ENCODE measurements at regions not wholly inside any gene's neighbourhood (a gene's known extent, or its start where the extent isn't known, plus 50 kb on each side); places are given as distances from the start of the nearest gene placed in this dataset.

- no peak overlapping the region for H3K27ac ChIP-seq
- no peaks in the 10 kb centered on the region for H3K36me3 ChIP-seq
- H3K4me3 ChIP-seq: no peak overlapping the region
- peaks cover 13% of the 10 kb centered on the region for H3K4me1 ChIP-seq
- no peak for TF ChIP-seq Cebpa-rat (IDR thresholded peaks at IDR 0.05)
- no peak overlapping the region for H3K9ac ChIP-seq
- H3K27me3 ChIP-seq: no peaks in the 10 kb centered on the region
- no peak overlapping the region for H3K4me2 ChIP-seq
- no peaks in the 10 kb centered on the region for H3K9me3 ChIP-seq
- no peaks in the 10 kb centered on the region for H4K20me1 ChIP-seq
Measured at GRCh38 chr18:70494524-70494923, 205.7 kb downstream of the SOCS6 start.

- Histone ChIP-seq H3K4me2 (no peak overlapping the region), H3K27ac (no peak overlapping the region), H3K9me3 (no peaks in the 10 kb centered on the region), H3K36me3 (no peaks in the 10 kb centered on the region), H3K4me3 (no peak overlapping the region), H3K27me3 (no peaks in the 10 kb centered on the region), H3K9ac (no peak overlapping the region), H3K4me1 (peaks cover 5% of the 10 kb centered on the region), H4K20me1 (no peaks in the 10 kb centered on the region)
- TF ChIP-seq Cebpa-rat (IDR thresholded peaks at IDR 0.05): no peak
Measured at GRCh38 chr18:70493461-70493860, 204.6 kb downstream of the SOCS6 start.

- Histone ChIP-seq H3K36me3 (no peaks in the 10 kb centered on the region), H3K27ac (no peak overlapping the region), H3K9ac (no peak overlapping the region), H3K4me1 (no peaks in the 10 kb centered on the region), H3K4me3 (no peak overlapping the region), H4K20me1 (no peaks in the 10 kb centered on the region), H3K4me2 (no peak overlapping the region), H3K9me3 (no peaks in the 10 kb centered on the region), H3K27me3 (no peaks in the 10 kb centered on the region)
- TF ChIP-seq Cebpa-rat (IDR thresholded peaks at IDR 0.05): no peak
Measured at GRCh38 chr18:70491734-70492348, 203.0 kb downstream of the SOCS6 start.

DNA sequence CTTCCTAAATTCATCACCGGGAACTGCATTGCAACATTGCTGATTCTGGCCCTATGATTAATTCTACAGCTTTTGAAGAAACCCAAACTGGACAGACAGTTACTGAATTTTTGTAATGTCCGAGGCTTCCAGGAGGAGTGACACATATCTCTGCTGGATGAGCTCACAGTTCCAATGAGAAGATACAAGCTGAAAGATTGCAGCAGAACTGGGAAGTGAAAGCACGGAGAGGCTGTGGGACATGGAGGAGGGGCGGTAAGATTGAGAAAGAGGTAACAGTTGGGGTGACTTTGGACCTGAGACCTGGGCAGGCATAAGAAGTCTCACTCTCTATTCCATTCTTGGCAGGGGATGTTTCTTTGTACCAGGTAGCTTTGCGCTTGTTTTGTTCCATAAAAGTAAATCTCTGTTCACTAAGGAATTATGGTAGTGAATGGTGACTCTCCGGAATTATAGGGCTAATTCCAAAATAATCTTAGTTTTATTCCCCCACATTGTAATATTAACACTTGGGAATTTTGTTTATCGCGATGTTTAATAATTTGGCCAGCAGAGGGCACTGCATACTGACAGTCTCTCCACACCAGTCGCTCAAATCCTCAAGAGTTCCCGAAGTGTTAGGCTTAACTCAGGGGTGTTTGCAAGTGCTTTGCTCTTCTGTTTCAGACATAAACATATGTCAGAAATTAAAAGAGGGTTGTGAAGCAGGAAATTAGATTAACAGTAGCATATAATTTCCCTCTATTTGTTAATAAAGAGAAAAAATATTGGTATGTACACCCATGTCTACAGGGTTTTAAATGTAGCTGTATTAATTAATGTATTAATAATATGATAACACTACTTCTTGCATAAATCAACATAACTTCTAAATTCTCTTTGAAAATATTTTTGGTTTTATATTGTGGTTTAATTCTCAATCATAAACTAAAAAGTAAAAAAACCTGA is 201.4 kb downstream of the SOCS6 start:
- H3K9me3 ChIP-seq: no peaks in the 10 kb centered on the region
- no peak overlapping the region for H3K4me2 ChIP-seq
- no peaks in the 10 kb centered on the region for H3K36me3 ChIP-seq
- H3K4me1 ChIP-seq: no peaks in the 10 kb centered on the region
- H3K4me3 ChIP-seq: no peak overlapping the region
- no peak for TF ChIP-seq Cebpa-rat (IDR thresholded peaks at IDR 0.05)
- H4K20me1 ChIP-seq: no peaks in the 10 kb centered on the region
- H3K27me3 ChIP-seq: no peaks in the 10 kb centered on the region
- H3K9ac ChIP-seq: no peak overlapping the region
- no peak overlapping the region for H3K27ac ChIP-seq

DNA sequence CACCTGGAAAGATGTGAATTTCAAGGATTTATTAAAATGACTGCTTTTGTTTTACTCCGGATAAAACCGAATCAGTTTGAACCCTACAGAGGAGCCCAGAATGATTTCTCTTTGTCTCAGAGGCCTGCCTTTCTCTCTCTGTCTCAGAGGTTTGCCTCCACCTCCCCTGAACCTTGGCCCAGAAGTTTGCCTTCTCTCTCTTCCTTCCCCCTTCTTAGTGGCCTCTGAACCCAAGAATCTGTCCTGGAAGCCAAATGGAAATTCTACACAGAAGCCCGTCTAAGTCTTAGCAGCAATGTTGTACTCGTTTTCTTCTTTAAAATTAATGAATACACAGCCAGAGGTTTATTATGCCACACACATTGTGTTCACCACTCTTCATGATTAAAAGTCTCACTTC is 200.7 kb downstream of the SOCS6 start:
- H3K4me2 ChIP-seq: no peak overlapping the region
- no peak overlapping the region for H3K27ac ChIP-seq
- no peaks in the 10 kb centered on the region for H3K36me3 ChIP-seq
- no peak overlapping the region for H3K9ac ChIP-seq
- H4K20me1 ChIP-seq: no peaks in the 10 kb centered on the region
- H3K27me3 ChIP-seq: no peaks in the 10 kb centered on the region
- no peaks in the 10 kb centered on the region for H3K9me3 ChIP-seq
- H3K4me3 ChIP-seq: no peak overlapping the region
- H3K4me1 ChIP-seq: no peaks in the 10 kb centered on the region
- TF ChIP-seq Cebpa-rat (IDR thresholded peaks at IDR 0.05): no peak

DNA sequence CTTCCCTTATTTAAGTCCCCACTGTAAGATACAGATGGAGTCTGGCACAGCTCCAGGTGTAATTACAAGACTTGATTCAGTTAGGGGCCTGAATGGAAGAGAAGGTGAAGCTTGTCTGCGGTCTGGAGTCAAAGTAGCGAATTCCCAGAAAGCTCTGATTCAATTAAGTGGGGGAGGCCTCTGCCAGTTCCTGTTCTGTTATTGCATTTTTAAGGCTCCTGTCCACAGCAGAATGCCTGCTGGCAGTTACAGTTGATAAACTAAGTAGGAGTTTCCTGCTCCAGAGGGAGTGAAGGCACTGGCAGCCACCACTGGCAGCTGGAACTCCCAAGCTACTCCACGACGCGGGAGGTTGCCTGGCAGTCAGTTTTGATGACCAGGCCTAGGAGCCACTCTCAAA is 181.1 kb downstream of the SOCS6 start:
- TF ChIP-seq Cebpa-rat (IDR thresholded peaks at IDR 0.05): no peak
- H3K4me1 ChIP-seq: no peaks in the 10 kb centered on the region
- no peaks in the 10 kb centered on the region for H3K9me3 ChIP-seq
- no peaks in the 10 kb centered on the region for H3K27me3 ChIP-seq
- H3K36me3 ChIP-seq: no peaks in the 10 kb centered on the region
- no peaks in the 10 kb centered on the region for H4K20me1 ChIP-seq
- no peak overlapping the region for H3K9ac ChIP-seq
- H3K4me2 ChIP-seq: no peak overlapping the region
- H3K4me3 ChIP-seq: no peak overlapping the region
- H3K27ac ChIP-seq: no peak overlapping the region

DNA sequence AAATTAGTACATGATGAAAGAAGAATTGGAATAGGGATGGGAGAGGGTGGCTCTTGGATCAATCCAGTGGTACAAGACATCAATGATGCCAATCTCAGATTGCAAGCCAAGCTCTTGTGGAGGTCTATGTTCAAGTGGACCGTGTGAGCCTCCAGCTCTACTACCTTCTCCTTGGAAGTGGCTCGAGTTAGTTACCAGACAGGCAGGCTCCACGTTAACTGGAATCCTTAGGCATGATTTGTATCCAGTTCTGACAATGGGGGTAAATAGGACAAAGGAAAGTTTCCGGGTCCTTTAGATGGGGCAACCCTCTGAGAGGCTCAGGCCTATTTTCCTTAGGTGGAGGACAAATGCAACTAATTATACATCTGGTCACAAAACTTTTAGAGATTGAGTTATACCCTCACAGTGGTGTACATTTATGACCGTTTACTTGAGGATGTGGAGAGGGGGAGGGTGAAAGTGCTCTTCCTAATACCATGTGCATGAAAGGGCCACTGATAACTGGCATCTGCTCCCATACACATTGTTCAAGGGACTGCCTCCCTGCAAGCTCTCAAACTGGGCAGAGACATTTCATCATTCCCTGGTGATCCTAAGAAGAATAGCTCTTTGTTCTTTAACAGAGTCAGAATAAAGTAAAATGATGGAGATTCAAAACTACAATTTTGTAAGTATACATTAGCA is 180.2 kb downstream of the SOCS6 start:
- no peak for TF ChIP-seq Cebpa-rat (IDR thresholded peaks at IDR 0.05)
- Histone ChIP-seq H3K9ac (no peak overlapping the region), H4K20me1 (no peaks in the 10 kb centered on the region), H3K27ac (no peak overlapping the region), H3K27me3 (no peaks in the 10 kb centered on the region), H3K4me3 (no peak overlapping the region), H3K36me3 (no peaks in the 10 kb centered on the region), H3K4me2 (no peak overlapping the region), H3K4me1 (peaks cover 9% of the 10 kb centered on the region), H3K9me3 (no peaks in the 10 kb centered on the region)

- no peak overlapping the region for H3K9ac ChIP-seq
- H3K27me3 ChIP-seq: no peaks in the 10 kb centered on the region
- H3K9me3 ChIP-seq: no peaks in the 10 kb centered on the region
- H3K36me3 ChIP-seq: no peaks in the 10 kb centered on the region
- peaks cover 9% of the 10 kb centered on the region for H3K4me1 ChIP-seq
- H4K20me1 ChIP-seq: no peaks in the 10 kb centered on the region
- no peak overlapping the region; the same call in 1 of the 2 replicates for H3K4me3 ChIP-seq
- TF ChIP-seq Cebpa-rat (IDR thresholded peaks at IDR 0.05): no peak
- H3K4me2 ChIP-seq: peak overlapping the region; percentile 54
- no peak overlapping the region for H3K27ac ChIP-seq
Measured at GRCh38 chr18:70464343-70465114, 175.7 kb downstream of the SOCS6 start.

DNA sequence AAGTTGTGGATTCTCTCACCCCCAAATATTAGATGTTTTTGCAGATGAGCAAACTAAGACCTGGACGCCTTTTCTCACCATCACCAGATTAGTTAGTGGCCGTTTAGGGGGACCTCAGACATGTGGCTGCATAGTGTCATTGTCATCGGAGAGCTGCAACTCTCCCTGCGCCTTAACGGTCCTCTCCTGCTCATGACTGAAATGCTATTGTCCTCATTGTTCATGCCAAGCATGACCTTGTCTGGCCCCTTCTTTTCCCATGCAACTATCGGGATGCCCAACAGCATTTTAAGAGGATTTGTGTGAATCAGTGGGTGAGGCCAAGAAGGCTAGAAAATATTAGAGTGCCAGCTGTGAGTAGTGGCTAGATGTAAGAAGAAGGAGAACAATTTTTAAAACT is 174.2 kb downstream of the SOCS6 start:
- Histone ChIP-seq H4K20me1 (no peaks in the 10 kb centered on the region), H3K4me3 (no peak overlapping the region), H3K4me2 (no peak overlapping the region), H3K36me3 (no peaks in the 10 kb centered on the region), H3K27ac (no peak overlapping the region), H3K4me1 (peaks cover 9% of the 10 kb centered on the region), H3K9me3 (no peaks in the 10 kb centered on the region), H3K27me3 (no peaks in the 10 kb centered on the region), H3K9ac (no peak overlapping the region)
- TF ChIP-seq Cebpa-rat (IDR thresholded peaks at IDR 0.05): no peak

Data from BLaER1 (cell line).